Thoracic aorta (tissue), 2 donors: ENCODE measurements at regions not wholly inside any gene's neighbourhood (a gene's known extent, or its start where the extent isn't known, plus 50 kb on each side); places are given as distances from the start of the nearest gene placed in this dataset.

ENCODE experiments used
- ATAC-seq: fragments of 150-250 bp; one replicate; pipeline ENCODE4 v1.8.0; 2017; ENCODE audit warnings: low read depth; ENCODE audit not compliant: insufficient number of reproducible peaks, low FRiP score
- DNase-seq: peaks from one replicate; pipeline ENCODE4 v3.0.0-alpha.2; 2020; ENCODE audit warnings: low spot score
- H3K27ac ChIP-seq, 2 donors: fragments of 200-600 bp; sonication (generic); 1 replicate in 1 of 2; 2 replicates in 1 of 2; pipeline ENCODE4 v1.5.1; 2016; ENCODE audit warnings: mild to moderate bottlenecking in 2 of 2, moderate library complexity in 2 of 2
- H3K27me3 ChIP-seq: fragments of 200-600 bp; sonication (generic); replicated peaks from 2 replicates; pipeline ENCODE4 v1.6.0; 2016; ENCODE audit warnings: mild to moderate bottlenecking; ENCODE audit not compliant: insufficient read depth
- H3K36me3 ChIP-seq: fragments of 200-600 bp; sonication (generic); one replicate; pipeline ENCODE4 v1.5.1; 2016
- H3K4me1 ChIP-seq, 2 donors: fragments of 200-600 bp; sonication (generic); 1 replicate in 1 of 2; 2 replicates in 1 of 2; pipeline versions ENCODE4 v1.5.1 to v1.6.0; 2016; ENCODE audit warnings: low read depth in 2 of 2, mild to moderate bottlenecking in 1 of 2; ENCODE audit not compliant: control insufficient read depth in 1 of 2
- H3K4me3 ChIP-seq: fragments of 200-600 bp; sonication (generic); 2 replicates; pipeline ENCODE4 v1.5.1; 2016; ENCODE audit warnings: mild to moderate bottlenecking
- H3K9me3 ChIP-seq: fragments of 200-600 bp; sonication (generic); 2 replicates; pipeline ENCODE4 v1.5.1; 2016
- TF ChIP-seq, protein P1 (sequence below): fragments of 200-600 bp; sonication (generic); IDR thresholded peaks from one replicate; pipeline ENCODE4 v1.5.1; 2019; ENCODE audit warnings: antibody characterized with exemption

DNA sequence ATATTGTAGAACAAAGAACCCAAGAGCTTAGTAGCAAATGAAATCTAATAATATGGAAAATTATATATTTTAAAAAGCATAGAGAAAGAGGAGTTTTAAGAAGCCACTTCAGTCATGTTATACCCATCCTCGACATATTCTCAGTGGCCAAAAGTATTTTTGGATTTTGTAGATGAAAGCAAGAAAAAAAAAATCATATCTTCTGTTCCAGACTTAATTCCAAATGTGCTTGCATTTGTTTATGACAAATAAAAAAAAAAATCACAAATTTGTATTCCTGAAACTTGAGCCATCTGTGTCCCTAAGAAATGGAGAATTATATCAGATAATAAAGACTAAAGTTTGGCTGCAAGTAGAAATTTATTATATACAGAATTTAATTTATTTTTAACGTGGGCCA is 1482.4 kb upstream of the PABPC4L start:
- TF ChIP-seq, protein P1, sequence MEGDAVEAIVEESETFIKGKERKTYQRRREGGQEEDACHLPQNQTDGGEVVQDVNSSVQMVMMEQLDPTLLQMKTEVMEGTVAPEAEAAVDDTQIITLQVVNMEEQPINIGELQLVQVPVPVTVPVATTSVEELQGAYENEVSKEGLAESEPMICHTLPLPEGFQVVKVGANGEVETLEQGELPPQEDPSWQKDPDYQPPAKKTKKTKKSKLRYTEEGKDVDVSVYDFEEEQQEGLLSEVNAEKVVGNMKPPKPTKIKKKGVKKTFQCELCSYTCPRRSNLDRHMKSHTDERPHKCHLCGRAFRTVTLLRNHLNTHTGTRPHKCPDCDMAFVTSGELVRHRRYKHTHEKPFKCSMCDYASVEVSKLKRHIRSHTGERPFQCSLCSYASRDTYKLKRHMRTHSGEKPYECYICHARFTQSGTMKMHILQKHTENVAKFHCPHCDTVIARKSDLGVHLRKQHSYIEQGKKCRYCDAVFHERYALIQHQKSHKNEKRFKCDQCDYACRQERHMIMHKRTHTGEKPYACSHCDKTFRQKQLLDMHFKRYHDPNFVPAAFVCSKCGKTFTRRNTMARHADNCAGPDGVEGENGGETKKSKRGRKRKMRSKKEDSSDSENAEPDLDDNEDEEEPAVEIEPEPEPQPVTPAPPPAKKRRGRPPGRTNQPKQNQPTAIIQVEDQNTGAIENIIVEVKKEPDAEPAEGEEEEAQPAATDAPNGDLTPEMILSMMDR = no peak
- no peak for ATAC-seq
- H3K9me3 ChIP-seq = no peaks in the 10 kb centered on the region
- no peaks in the 10 kb centered on the region for H3K27me3 ChIP-seq
- H3K36me3 ChIP-seq = no peaks in the 10 kb centered on the region
- H3K27ac ChIP-seq = no peak overlapping the region
- no peak overlapping the region for H3K4me3 ChIP-seq
- no peak for DNase-seq
- H3K4me1 ChIP-seq = no peaks in the 10 kb centered on the region

DNA sequence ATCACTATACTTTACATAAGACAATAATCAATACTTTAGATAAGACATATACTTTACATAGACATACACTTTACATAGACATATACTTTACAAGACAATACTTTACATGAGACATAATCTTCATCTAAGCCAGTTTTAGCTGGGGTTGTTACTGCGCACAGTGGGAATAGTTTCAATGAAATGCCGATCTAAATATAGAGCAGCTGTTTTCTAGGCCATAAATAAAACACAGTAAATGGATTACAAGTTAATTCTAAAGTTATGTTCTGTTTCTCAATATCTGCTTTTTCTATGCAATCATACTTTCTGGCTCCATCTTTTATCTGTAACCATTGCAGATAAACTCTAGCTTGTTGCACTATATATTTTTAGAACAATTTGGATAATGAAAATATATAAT is 1470.6 kb upstream of the PABPC4L start:
- no peaks in the 10 kb centered on the region for H3K36me3 ChIP-seq
- H3K9me3 ChIP-seq = no peaks in the 10 kb centered on the region
- DNase-seq = no peak
- no peak overlapping the region for H3K27ac ChIP-seq
- TF ChIP-seq, protein P1 = no peak
- no peaks in the 10 kb centered on the region for H3K27me3 ChIP-seq
- no peak overlapping the region for H3K4me3 ChIP-seq
- H3K4me1 ChIP-seq = no peaks in the 10 kb centered on the region
- ATAC-seq = no peak

DNA sequence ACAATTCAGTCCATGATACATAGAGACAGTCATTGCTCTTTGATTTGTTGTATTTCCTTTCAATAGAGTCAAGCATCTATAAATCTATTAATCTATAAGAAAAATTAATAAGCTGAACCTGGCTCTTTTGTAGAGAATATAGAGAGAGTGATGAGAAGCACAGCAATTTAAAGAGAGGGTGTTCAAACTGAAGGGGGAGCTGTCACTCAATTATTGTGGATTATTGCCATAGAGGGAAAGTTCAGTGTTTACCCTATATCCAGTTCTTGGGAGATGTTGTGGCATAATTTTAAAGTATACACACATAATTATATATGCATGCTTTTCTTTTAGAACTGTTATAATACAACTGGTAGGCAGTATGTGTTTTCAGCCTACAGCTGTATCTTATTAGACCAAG is 1469.0 kb upstream of the PABPC4L start:
- no peaks in the 10 kb centered on the region for H3K27me3 ChIP-seq
- ATAC-seq (no peak), DNase-seq (no peak)
- no peaks in the 10 kb centered on the region for H3K9me3 ChIP-seq
- TF ChIP-seq, protein P1 = no peak
- no peak overlapping the region for H3K4me3 ChIP-seq
- no peaks in the 10 kb centered on the region for H3K36me3 ChIP-seq
- H3K27ac ChIP-seq = no peak overlapping the region
- H3K4me1 ChIP-seq = no peaks in the 10 kb centered on the region
